HG03469 (cell line): ENCODE measurements at regions not wholly inside any gene's neighbourhood (a gene's known extent, or its start where the extent isn't known, plus 50 kb on each side); places are given as distances from the start of the nearest gene placed in this dataset.

Experiments
- ATAC-seq: cut with Tn5 transposase; IDR thresholded peaks from one replicate; pipeline ENCODE4 v1.9.1; 2021; ENCODE audit warnings: mild to moderate bottlenecking, moderate library complexity, moderate number of reproducible peaks; ENCODE audit not compliant: unreplicated experiment

- ATAC-seq: no peak
Measured at GRCh38 chr6:90816764-90817163, 229.9 kb upstream of the MAP3K7 start.

- no peak for ATAC-seq
Measured at GRCh38 chr6:90811596-90812226, 224.8 kb upstream of the MAP3K7 start.

- no peak for ATAC-seq
Measured at GRCh38 chr6:90809035-90809434, 222.2 kb upstream of the MAP3K7 start.

- ATAC-seq: no peak
Measured at GRCh38 chr6:90807791-90808701, 221.2 kb upstream of the MAP3K7 start.

GRCh38 chr6:90805619-90806155 lies 218.8 kb upstream of the MAP3K7 start:
- no peak for ATAC-seq

GRCh38 chr6:90803956-90804355 lies 217.1 kb upstream of the MAP3K7 start:
- no peak for ATAC-seq

- no peak for ATAC-seq
Measured at GRCh38 chr6:90795078-90795477, 208.2 kb upstream of the MAP3K7 start.

- ATAC-seq: no peak
Measured at GRCh38 chr6:90793771-90794170, 206.9 kb upstream of the MAP3K7 start.

GRCh38 chr6:90790696-90791095 lies 203.8 kb upstream of the MAP3K7 start:
- no peak for ATAC-seq

GRCh38 chr6:90790058-90790457 lies 203.2 kb upstream of the MAP3K7 start:
- ATAC-seq: no peak

- no peak for ATAC-seq
Measured at GRCh38 chr6:90788781-90789180, 201.9 kb upstream of the MAP3K7 start.

- ATAC-seq: no peak
Measured at GRCh38 chr6:90787446-90787845, 200.6 kb upstream of the MAP3K7 start.

GRCh38 chr6:90780778-90781177 lies 193.9 kb upstream of the MAP3K7 start:
- no peak for ATAC-seq

GRCh38 chr6:90780141-90780540 lies 193.3 kb upstream of the MAP3K7 start:
- no peak for ATAC-seq

GRCh38 chr6:90778417-90779203 lies 191.7 kb upstream of the MAP3K7 start:
- ATAC-seq: no peak

GRCh38 chr6:90770778-90771177 lies 183.9 kb upstream of the MAP3K7 start:
- no peak for ATAC-seq

GRCh38 chr6:90765895-90766294 lies 179.0 kb upstream of the MAP3K7 start:
- ATAC-seq: no peak

- ATAC-seq: no peak
Measured at GRCh38 chr6:90765491-90765890, 178.6 kb upstream of the MAP3K7 start.

- ATAC-seq: no peak
Measured at GRCh38 chr6:90764001-90764400, 177.1 kb upstream of the MAP3K7 start.

- no peak for ATAC-seq
Measured at GRCh38 chr6:90759664-90760063, 172.8 kb upstream of the MAP3K7 start.

- no peak for ATAC-seq
Measured at GRCh38 chr6:90758741-90759140, 171.9 kb upstream of the MAP3K7 start.
